IMR-90 (cell line): ENCODE measurements at regions not wholly inside any gene's neighbourhood (a gene's known extent, or its start where the extent isn't known, plus 50 kb on each side); places are given as distances from the start of the nearest gene placed in this dataset.

Experiments
- ATAC-seq: fragments of 200-7000 bp; cut with Tn5 transposase; 2 replicates; pipeline ENCODE4 v1.9.1; 2020; ENCODE audit warnings: low read depth, mild to moderate bottlenecking, moderate library complexity
- BruUV-seq: library from RNA; stranded (reverse); fragments of 400-500 nt; replicated peaks from 2 replicates; lab custom pipeline; 2021; lab: Mats Ljungman, UMichigan
- CTCF ChIA-PET: fragments of 300-600 bp; formaldehyde crosslinking; extraction: SDS; loops from one replicate; lab custom pipeline; 2021; ENCODE audit warnings: antibody characterized with exemption; lab: Yijun Ruan, JAX
- POLR2A ChIA-PET: fragments of 300-600 bp; sonication (Branson Sonifier 250); formaldehyde crosslinking; loops from one replicate; lab custom pipeline; 2022; ENCODE audit warnings: antibody characterized with exemption; ENCODE audit not compliant: unreplicated experiment; lab: Charles Lee
- DNase-seq: peaks from one replicate; pipeline ENCODE4 v3.0.0; 2013
- H2AFZ ChIP-seq: replicated peaks from 2 replicates; pipeline ENCODE3; 2013; ENCODE audit warnings: low read length, mild to moderate bottlenecking; ENCODE audit not compliant: poor library complexity
- H2AK5ac ChIP-seq: 2 replicates; pipeline ENCODE4 v1.6.1; 2013; ENCODE audit warnings: low read depth, low read length, inconsistent platforms
- H2AK9ac ChIP-seq: replicated peaks from 2 replicates; pipeline ENCODE3; 2013; ENCODE audit warnings: mild to moderate bottlenecking, low read depth, low read length, moderate library complexity; ENCODE audit not compliant: poor library complexity
- H2BK120ac ChIP-seq: 2 replicates; pipeline ENCODE4 v1.6.1; 2013; ENCODE audit warnings: low read depth, low read length, inconsistent platforms
- H2BK15ac ChIP-seq: 3 replicates; pipeline ENCODE4 v1.6.1; 2013; ENCODE audit warnings: low read depth, low read length, inconsistent platforms
- H2BK20ac ChIP-seq: 2 replicates; pipeline ENCODE4 v1.6.1; 2013; ENCODE audit warnings: low read depth, mild to moderate bottlenecking, inconsistent platforms, low read length, moderate library complexity
- H2BK5ac ChIP-seq: 2 replicates; pipeline ENCODE4 v1.6.1; 2013; ENCODE audit warnings: mild to moderate bottlenecking, low read depth, low read length, inconsistent platforms; ENCODE audit not compliant: poor library complexity, severe bottlenecking
- H3K14ac ChIP-seq: replicated peaks from 2 replicates; pipeline ENCODE4 v1.6.1; 2013; ENCODE audit warnings: low read depth, low read length, inconsistent platforms
- H3K18ac ChIP-seq: 2 replicates; pipeline ENCODE4 v1.6.1; 2013; ENCODE audit warnings: low read depth, low read length, control low read depth
- H3K23ac ChIP-seq: 2 replicates; pipeline ENCODE4 v1.6.1; 2013; ENCODE audit warnings: low read depth, low read length, inconsistent platforms
- H3K27ac ChIP-seq: 2 replicates; pipeline ENCODE4 v1.5.1; 2013; ENCODE audit warnings: mild to moderate bottlenecking, control low read depth, low read length; ENCODE audit not compliant: insufficient read depth
- H3K27me3 ChIP-seq: 2 replicates; pipeline ENCODE4 v1.6.1; 2013; ENCODE audit warnings: low read length; ENCODE audit not compliant: control insufficient read depth, insufficient read depth
- H3K36me3 ChIP-seq: 2 replicates; pipeline ENCODE4 v1.6.1; 2013; ENCODE audit warnings: low read length, mixed read lengths; ENCODE audit not compliant: control insufficient read depth, insufficient read depth
- H3K4ac ChIP-seq: 2 replicates; pipeline ENCODE4 v1.6.1; 2013; ENCODE audit warnings: low read depth, low read length, inconsistent platforms
- H3K4me1 ChIP-seq: 2 replicates; pipeline ENCODE4 v1.6.1; 2013; ENCODE audit warnings: low read length, mixed read lengths; ENCODE audit not compliant: control insufficient read depth, insufficient read depth
- H3K4me2 ChIP-seq: 2 replicates; pipeline ENCODE4 v1.6.1; 2013; ENCODE audit warnings: low read depth, mild to moderate bottlenecking, control low read depth, low read length, moderate library complexity
- H3K4me3 ChIP-seq: 2 replicates; pipeline ENCODE4 v1.5.1; 2013; ENCODE audit warnings: low read depth, mild to moderate bottlenecking, control low read depth, low read length, moderate library complexity; ENCODE audit not compliant: insufficient read depth
- H3K56ac ChIP-seq: 2 replicates; pipeline ENCODE4 v1.6.1; 2013; ENCODE audit warnings: low read length, inconsistent platforms; ENCODE audit not compliant: insufficient read depth; ENCODE audit errors: extremely low read depth
- H3K79me1 ChIP-seq, 2 experiments: 2 replicates each; pipeline ENCODE4 v1.6.1; 2013; ENCODE audit warnings: low read length in 2 of 2, inconsistent platforms in 1 of 2, low read depth in 1 of 2
- H3K9ac ChIP-seq: 2 replicates; pipeline ENCODE4 v1.6.1; 2013; ENCODE audit warnings: low read depth, low read length, control low read depth
- H3K9me1 ChIP-seq: 2 replicates; pipeline ENCODE4 v1.6.1; 2013; ENCODE audit warnings: low read length, inconsistent platforms; ENCODE audit not compliant: insufficient read depth
- H3K9me3 ChIP-seq: 2 replicates; pipeline ENCODE4 v1.6.1; 2013; ENCODE audit warnings: low read length; ENCODE audit not compliant: control insufficient read depth, insufficient read depth
- H4K20me1 ChIP-seq: 2 replicates; pipeline ENCODE4 v1.6.1; 2013; ENCODE audit warnings: low read length, inconsistent platforms; ENCODE audit not compliant: insufficient read depth
- H4K5ac ChIP-seq: 2 replicates; pipeline ENCODE4 v1.6.1; 2013; ENCODE audit warnings: mild to moderate bottlenecking, low read depth, low read length, control low read depth
- H4K8ac ChIP-seq, 2 experiments: 2 replicates each; pipeline ENCODE4 v1.6.1; 2013; ENCODE audit warnings: low read depth in 2 of 2, low read length in 2 of 2, control low read depth in 1 of 2, inconsistent platforms in 1 of 2
- H4K91ac ChIP-seq: 2 replicates; pipeline ENCODE4 v1.6.1; 2013; ENCODE audit warnings: low read depth, low read length, inconsistent platforms; ENCODE audit not compliant: insufficient read depth
- BHLHE40 ChIP-seq: fragments of 150-350 bp; IDR thresholded peaks from 2 replicates; pipeline ENCODE4 v1.6.1; 2016; ENCODE audit warnings: mild to moderate bottlenecking, low read depth, low read length
- CEBPB ChIP-seq: IDR thresholded peaks from 2 replicates; pipeline ENCODE4 v1.6.1; 2012; ENCODE audit warnings: low read depth, low read length, improper control_type of control experiment
- CHD1 ChIP-seq: IDR thresholded peaks from 2 replicates; pipeline ENCODE4 v1.6.1; 2012; ENCODE audit warnings: low read depth, low read length, improper control_type of control experiment
- CTCF ChIP-seq: conservative IDR thresholded peaks from 2 replicates; pipeline ENCODE4 v1.5.1; 2012; ENCODE audit warnings: mild to moderate bottlenecking, low read depth, low read length, improper control_type of control experiment
- ELK1 ChIP-seq: fragments of 150-350 bp; IDR thresholded peaks from 2 replicates; pipeline ENCODE4 v1.6.1; 2016; ENCODE audit warnings: low read depth, mild to moderate bottlenecking, low read length, moderate library complexity, borderline replicate concordance
- FOS ChIP-seq: fragments of 150-350 bp; IDR thresholded peaks from 2 replicates; pipeline ENCODE4 v1.6.1; 2016; ENCODE audit warnings: low read depth, low read length
- MAFK ChIP-seq: IDR thresholded peaks from 2 replicates; pipeline ENCODE4 v1.6.1; 2012; ENCODE audit warnings: low read depth, low read length, improper control_type of control experiment
- MAZ ChIP-seq: IDR thresholded peaks from 2 replicates; pipeline ENCODE4 v1.6.1; 2012; ENCODE audit warnings: low read depth, mild to moderate bottlenecking, low read length, improper control_type of control experiment, moderate library complexity, borderline replicate concordance
- MXI1 ChIP-seq: IDR thresholded peaks from 2 replicates; pipeline ENCODE4 v1.6.1; 2012; ENCODE audit warnings: low read depth, mild to moderate bottlenecking, low read length, moderate library complexity, borderline replicate concordance
- NFE2L2 ChIP-seq: fragments of 150-350 bp; IDR thresholded peaks from 2 replicates; pipeline ENCODE4 v1.6.1; 2016; ENCODE audit warnings: low read depth, mild to moderate bottlenecking, low read length
- POLR2A ChIP-seq: IDR thresholded peaks from 2 replicates; pipeline ENCODE4 v1.6.1; 2012; ENCODE audit warnings: mild to moderate bottlenecking, low read depth, low read length
- RAD21 ChIP-seq: IDR thresholded peaks from 2 replicates; pipeline ENCODE4 v1.6.1; 2012; ENCODE audit warnings: low read length, improper control_type of control experiment
- RCOR1 ChIP-seq: IDR thresholded peaks from 2 replicates; pipeline ENCODE4 v1.6.1; 2012; ENCODE audit warnings: mild to moderate bottlenecking, low read length, improper control_type of control experiment; ENCODE audit not compliant: insufficient replicate concordance
- RFX5 ChIP-seq: IDR thresholded peaks from 2 replicates; pipeline ENCODE4 v1.8.0; 2012; ENCODE audit warnings: low read depth, mild to moderate bottlenecking, low read length, moderate library complexity
- SMC3 ChIP-seq: fragments of 150-350 bp; IDR thresholded peaks from 2 replicates; pipeline ENCODE4 v1.6.1; 2016; ENCODE audit warnings: low read depth, mild to moderate bottlenecking, antibody characterized with exemption, low read length, moderate library complexity
- dilution Hi-C: fragments of 300-500 bp; cut with HindIII; formaldehyde crosslinking; loops from one replicate; pipeline ENCODE4 v1.14.3; 2018; ENCODE audit warnings: low sequenced_read_pairs; ENCODE audit not compliant: unreplicated experiment
- in situ Hi-C: fragments of 300-500 bp; cut with MboI; formaldehyde crosslinking; loops from 3 replicates; pipeline ENCODE4 v1.14.3; 2019; ENCODE audit warnings: low sequenced_read_pairs, inconsistent platforms, mixed read lengths
- intact Hi-C: fragments of 100-400 bp; cut with micrococcal nuclease; formaldehyde crosslinking; loops from 2 replicates; pipeline ENCODE4 v1.10.0; 2022
- TF ChIP-seq, protein P1 (sequence below): fragments of 150-350 bp; IDR thresholded peaks from 2 replicates; pipeline ENCODE4 v1.6.1; 2017; ENCODE audit warnings: mild to moderate bottlenecking, antibody characterized with exemption, low read length, low read depth

GRCh38 chr18:33937270-33937816 is 287.4 kb downstream of the NOL4 start:
- ChIA-PET CTCF (no interaction called here), POLR2A (no interaction called here)
- H3K4me1 ChIP-seq, result no peaks in the 10 kb centered on the region
- H2AK9ac ChIP-seq, result no peak overlapping the region
- no peak overlapping the region for H2BK120ac ChIP-seq
- no peak overlapping the region for H2AFZ ChIP-seq
- no peak overlapping the region for H2AK5ac ChIP-seq
- dilution Hi-C loops (no loop called here), in situ Hi-C loops (no loop called here), intact Hi-C loops (no loop called here)
- no peak overlapping the region for H3K56ac ChIP-seq
- no peaks in the 10 kb centered on the region for H4K20me1 ChIP-seq
- no peak overlapping the region for H4K5ac ChIP-seq
- H3K27me3 ChIP-seq, result no peaks in the 10 kb centered on the region
- H3K9me3 ChIP-seq, result no peaks in the 10 kb centered on the region
- no peak overlapping the region for H3K9ac ChIP-seq
- TF ChIP-seq SMC3, result no peak
- TF ChIP-seq ELK1, result no peak
- TF ChIP-seq RAD21, result no peak
- TF ChIP-seq MXI1, result no peak
- TF ChIP-seq RCOR1, result no peak
- no peak for TF ChIP-seq FOS
- TF ChIP-seq BHLHE40, result no peak
- no peak for TF ChIP-seq MAZ
- TF ChIP-seq NFE2L2, result no peak
- TF ChIP-seq CHD1, result no peak
- TF ChIP-seq MAFK, result no peak
- TF ChIP-seq POLR2A, result no peak
- no peak for TF ChIP-seq CTCF
- no peak for TF ChIP-seq RFX5
- TF ChIP-seq, protein P1, sequence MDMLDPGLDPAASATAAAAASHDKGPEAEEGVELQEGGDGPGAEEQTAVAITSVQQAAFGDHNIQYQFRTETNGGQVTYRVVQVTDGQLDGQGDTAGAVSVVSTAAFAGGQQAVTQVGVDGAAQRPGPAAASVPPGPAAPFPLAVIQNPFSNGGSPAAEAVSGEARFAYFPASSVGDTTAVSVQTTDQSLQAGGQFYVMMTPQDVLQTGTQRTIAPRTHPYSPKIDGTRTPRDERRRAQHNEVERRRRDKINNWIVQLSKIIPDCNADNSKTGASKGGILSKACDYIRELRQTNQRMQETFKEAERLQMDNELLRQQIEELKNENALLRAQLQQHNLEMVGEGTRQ, result no peak
- no peak for TF ChIP-seq CEBPB
- H3K4ac ChIP-seq, result no peak overlapping the region
- no peak overlapping the region for H3K18ac ChIP-seq
- no peak overlapping the region for H2BK5ac ChIP-seq
- H3K4me2 ChIP-seq, result no peak overlapping the region
- no peaks in the 10 kb centered on the region for H3K36me3 ChIP-seq
- no peak for DNase-seq
- no peaks in the 10 kb centered on the region for H3K9me1 ChIP-seq
- no peaks in the 10 kb centered on the region for H3K79me1 ChIP-seq
- no peak overlapping the region for H3K14ac ChIP-seq
- no peak overlapping the region for H3K27ac ChIP-seq
- no peak overlapping the region for H4K8ac ChIP-seq
- no TSS peak for BruUV-seq
- H3K23ac ChIP-seq, result no peak overlapping the region
- no peak overlapping the region for H2BK15ac ChIP-seq
- no peak overlapping the region for H3K4me3 ChIP-seq
- H2BK20ac ChIP-seq, result no peak overlapping the region
- no peak overlapping the region for H4K91ac ChIP-seq
- ATAC-seq, result no peak
